Neural crest cell (in vitro differentiated cells): ENCODE measurements at regions not wholly inside any gene's neighbourhood (a gene's known extent, or its start where the extent isn't known, plus 50 kb on each side); places are given as distances from the start of the nearest gene placed in this dataset.
"Not testable (repeated sequence)": the region's sequence is repeated elsewhere in the genome, so short reads cannot be mapped to it uniquely, and the experiment has no call there.

ENCODE experiments used
- DNase-seq: peaks from one replicate; pipeline ENCODE4 v3.0.0; 2021; ENCODE audit warnings: low read depth, mixed read lengths, low spot score
- H3K27ac Mint-ChIP-seq: one replicate; pipeline ENCODE4 v1.8.0; 2021; ENCODE audit warnings: mild to moderate bottlenecking, mixed read lengths; ENCODE audit not compliant: unreplicated experiment
- H3K27me3 Mint-ChIP-seq: 2 replicates; pipeline ENCODE4 v1.8.0; 2021; ENCODE audit warnings: low read depth, mild to moderate bottlenecking, mixed read lengths
- H3K36me3 Mint-ChIP-seq: 2 replicates; pipeline ENCODE4 v1.8.0; 2021; ENCODE audit warnings: low read depth, mild to moderate bottlenecking, mixed read lengths
- H3K4me1 Mint-ChIP-seq: 2 replicates; pipeline ENCODE4 v1.8.0; 2021; ENCODE audit warnings: mixed read lengths
- H3K4me3 Mint-ChIP-seq: one replicate; pipeline ENCODE4 v1.8.0; 2021; ENCODE audit warnings: mild to moderate bottlenecking, mixed read lengths
- H3K9me3 Mint-ChIP-seq: 2 replicates; pipeline ENCODE4 v1.8.0; 2021; ENCODE audit warnings: mixed read lengths
- TF ChIP-seq, protein P1 (sequence below): fragments of 200-600 bp; sonication (generic); conservative IDR thresholded peaks from 2 replicates; pipeline ENCODE4 v1.5.0; 2021; ENCODE audit warnings: antibody characterized with exemption, mild to moderate bottlenecking

DNA sequence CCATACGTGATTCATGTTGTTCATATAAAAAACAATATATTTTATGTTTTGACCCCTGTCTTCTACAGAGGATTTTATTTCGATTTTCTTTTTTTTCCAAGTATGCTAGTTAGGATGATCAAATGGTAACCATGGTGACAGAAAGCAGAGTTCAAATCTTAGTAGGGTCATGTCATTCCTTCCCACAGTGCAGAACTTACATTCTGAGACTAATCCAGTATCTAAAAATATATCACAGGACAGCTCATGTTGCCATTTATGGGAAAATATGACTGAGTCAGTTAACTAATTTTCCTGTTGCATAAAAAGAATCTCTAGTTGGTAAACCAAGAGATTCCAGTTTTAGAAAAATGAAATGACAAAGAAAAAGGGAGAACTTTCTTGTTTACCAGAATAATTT is 209.5 kb downstream of the PARM1 start:
- Mint-ChIP-seq H3K4me3 (no peak overlapping the region), H3K9me3 (no peaks in the 10 kb centered on the region), H3K4me1 (no peaks in the 10 kb centered on the region), H3K27me3 (no peaks in the 10 kb centered on the region), H3K27ac (no peak overlapping the region), H3K36me3 (no peaks in the 10 kb centered on the region)
- DNase-seq: no peak
- TF ChIP-seq, protein P1, sequence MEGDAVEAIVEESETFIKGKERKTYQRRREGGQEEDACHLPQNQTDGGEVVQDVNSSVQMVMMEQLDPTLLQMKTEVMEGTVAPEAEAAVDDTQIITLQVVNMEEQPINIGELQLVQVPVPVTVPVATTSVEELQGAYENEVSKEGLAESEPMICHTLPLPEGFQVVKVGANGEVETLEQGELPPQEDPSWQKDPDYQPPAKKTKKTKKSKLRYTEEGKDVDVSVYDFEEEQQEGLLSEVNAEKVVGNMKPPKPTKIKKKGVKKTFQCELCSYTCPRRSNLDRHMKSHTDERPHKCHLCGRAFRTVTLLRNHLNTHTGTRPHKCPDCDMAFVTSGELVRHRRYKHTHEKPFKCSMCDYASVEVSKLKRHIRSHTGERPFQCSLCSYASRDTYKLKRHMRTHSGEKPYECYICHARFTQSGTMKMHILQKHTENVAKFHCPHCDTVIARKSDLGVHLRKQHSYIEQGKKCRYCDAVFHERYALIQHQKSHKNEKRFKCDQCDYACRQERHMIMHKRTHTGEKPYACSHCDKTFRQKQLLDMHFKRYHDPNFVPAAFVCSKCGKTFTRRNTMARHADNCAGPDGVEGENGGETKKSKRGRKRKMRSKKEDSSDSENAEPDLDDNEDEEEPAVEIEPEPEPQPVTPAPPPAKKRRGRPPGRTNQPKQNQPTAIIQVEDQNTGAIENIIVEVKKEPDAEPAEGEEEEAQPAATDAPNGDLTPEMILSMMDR: no peak

DNA sequence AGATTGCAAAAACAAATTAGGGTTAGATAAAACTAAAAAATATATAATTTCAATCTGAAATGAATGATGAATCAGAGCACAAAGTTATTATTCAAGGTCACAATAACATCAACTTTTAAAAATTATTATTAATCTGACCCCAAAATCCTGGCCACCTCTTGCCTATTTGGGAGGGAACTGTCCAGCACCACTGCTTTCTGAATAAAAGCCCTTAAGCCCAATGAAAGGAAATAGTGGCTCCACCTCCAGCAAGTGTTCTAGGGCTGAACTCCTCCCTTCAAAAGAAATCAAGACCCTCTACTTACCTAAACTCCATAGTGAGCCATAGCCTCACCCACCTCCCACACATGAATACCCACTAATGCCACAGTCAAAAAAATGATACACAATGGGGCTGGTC is 208.2 kb downstream of the PARM1 start:
- H3K4me1 Mint-ChIP-seq: no peaks in the 10 kb centered on the region
- no peak overlapping the region for H3K27ac Mint-ChIP-seq
- H3K27me3 Mint-ChIP-seq: no peaks in the 10 kb centered on the region
- DNase-seq: no peak
- TF ChIP-seq, protein P1: no peak
- H3K36me3 Mint-ChIP-seq: no peaks in the 10 kb centered on the region
- no peak overlapping the region for H3K4me3 Mint-ChIP-seq
- H3K9me3 Mint-ChIP-seq: no peaks in the 10 kb centered on the region

DNA sequence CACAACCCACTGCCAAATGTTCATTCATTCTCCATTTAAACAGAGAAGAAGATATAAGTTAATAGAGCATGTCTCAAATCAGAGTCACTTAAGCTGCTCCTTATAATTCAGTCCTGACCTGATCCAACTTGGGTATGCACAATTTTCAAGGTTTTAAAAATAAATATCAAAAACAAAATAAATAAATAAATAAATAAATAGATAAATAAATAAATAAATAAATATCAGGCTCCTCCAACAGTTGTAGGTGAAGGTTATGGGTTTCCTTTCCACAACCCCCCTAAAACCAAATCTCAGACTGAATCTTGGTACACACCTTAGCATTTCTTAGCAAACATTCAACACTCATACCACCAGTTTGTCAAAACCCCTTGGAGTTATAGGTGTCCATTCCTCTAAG is 204.4 kb downstream of the PARM1 start:
- no peaks in the 10 kb centered on the region for H3K4me1 Mint-ChIP-seq
- no peak overlapping the region for H3K27ac Mint-ChIP-seq
- H3K9me3 Mint-ChIP-seq: peaks cover 2% of the 10 kb centered on the region
- no peaks in the 10 kb centered on the region for H3K27me3 Mint-ChIP-seq
- H3K4me3 Mint-ChIP-seq: no peak overlapping the region
- DNase-seq: no peak
- H3K36me3 Mint-ChIP-seq: no peaks in the 10 kb centered on the region
- TF ChIP-seq, protein P1: no peak

DNA sequence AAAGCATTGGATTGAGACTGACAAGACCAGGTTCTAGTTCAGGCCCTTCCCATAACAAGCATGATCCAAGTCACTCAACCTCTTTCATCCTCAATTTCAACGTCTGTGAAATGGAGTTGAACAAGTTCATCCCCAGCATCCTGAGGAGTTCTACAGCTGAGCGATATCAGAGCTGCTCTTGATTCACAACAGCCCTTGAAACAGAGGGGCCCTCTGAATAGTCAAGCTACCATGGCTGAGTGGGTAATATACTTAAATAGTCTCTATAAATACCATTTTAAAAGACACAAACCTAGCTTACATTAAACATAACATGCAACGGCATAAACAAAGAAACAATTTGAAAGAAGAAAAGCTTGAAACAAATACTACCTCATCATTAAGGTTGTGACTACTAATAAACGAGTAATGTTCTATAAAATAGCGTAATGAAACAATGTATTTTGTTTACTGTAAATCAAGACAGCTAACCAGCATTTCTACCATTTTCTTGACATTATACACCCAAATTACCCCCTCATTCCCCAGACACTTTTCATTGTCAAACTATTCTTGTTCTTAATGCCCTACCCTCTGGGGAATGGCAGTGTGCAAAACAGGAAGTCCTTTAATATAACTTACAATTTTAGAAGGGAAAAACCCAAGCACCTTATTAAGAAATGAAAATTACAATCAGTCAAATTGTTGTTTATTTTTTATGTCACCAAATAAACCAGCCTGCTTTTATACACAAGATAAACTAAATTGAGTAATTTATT is 202.3 kb downstream of the PARM1 start:
- Mint-ChIP-seq H3K9me3 (peaks cover 2% of the 10 kb centered on the region), H3K36me3 (no peaks in the 10 kb centered on the region), H3K4me1 (no peaks in the 10 kb centered on the region), H3K27ac (no peak overlapping the region), H3K4me3 (no peak overlapping the region), H3K27me3 (no peaks in the 10 kb centered on the region)
- no peak for DNase-seq
- TF ChIP-seq, protein P1: no peak

DNA sequence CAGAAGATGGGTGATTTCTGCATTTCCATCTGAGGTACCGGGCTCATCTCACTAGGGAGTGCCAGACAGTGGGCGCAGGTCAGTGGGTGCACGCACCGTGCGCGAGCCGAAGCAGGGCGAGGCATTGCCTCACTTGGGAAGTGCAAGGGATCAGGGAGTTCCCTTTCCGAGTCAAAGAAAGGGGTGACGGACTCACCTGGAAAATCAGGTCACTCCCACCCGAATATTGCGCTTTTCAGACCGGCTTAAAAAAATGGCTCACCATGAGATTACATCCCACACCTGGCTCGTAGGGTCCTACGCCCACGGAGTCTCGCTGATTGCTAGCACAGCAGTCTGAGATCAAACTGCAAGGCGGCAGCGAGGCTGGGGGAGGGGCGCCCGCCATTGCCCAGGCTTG is 194.0 kb downstream of the PARM1 start:
- H3K27ac Mint-ChIP-seq: peak overlapping the region; percentile 97
- not testable (repeated sequence) for DNase-seq, H3K27me3 Mint-ChIP-seq, H3K9me3 Mint-ChIP-seq
- peak overlapping the region; percentile 90 for H3K4me3 Mint-ChIP-seq
- H3K4me1 Mint-ChIP-seq: peaks cover 12% of the 10 kb centered on the region
- peaks cover 14% of the 10 kb centered on the region for H3K36me3 Mint-ChIP-seq

DNA sequence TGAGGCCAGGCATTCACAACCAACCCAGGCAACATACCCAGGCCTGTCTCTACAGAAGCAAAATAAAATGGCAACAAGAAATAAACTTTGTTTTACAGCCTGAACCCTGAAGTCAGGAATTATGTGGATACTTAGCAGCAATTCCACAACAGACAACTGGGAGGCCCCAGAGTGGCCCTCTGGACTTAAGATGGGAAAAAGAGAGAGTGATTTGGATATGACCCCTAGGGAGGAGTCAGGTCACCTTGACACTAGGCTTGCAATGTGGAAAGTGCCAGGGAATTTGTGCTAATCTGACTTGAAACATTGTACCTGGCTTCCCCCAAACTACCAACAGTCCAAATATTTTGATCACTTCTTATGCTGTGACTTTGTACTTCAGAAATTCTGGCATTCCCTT is 193.1 kb downstream of the PARM1 start:
- peaks cover 12% of the 10 kb centered on the region for H3K4me1 Mint-ChIP-seq
- H3K9me3 Mint-ChIP-seq: peaks cover 3% of the 10 kb centered on the region
- no peak overlapping the region for H3K27ac Mint-ChIP-seq
- TF ChIP-seq, protein P1: no peak
- peak overlapping the region; percentile 90 for H3K4me3 Mint-ChIP-seq
- no peaks in the 10 kb centered on the region for H3K27me3 Mint-ChIP-seq
- H3K36me3 Mint-ChIP-seq: peaks cover 16% of the 10 kb centered on the region
- DNase-seq: no peak
